K562 (cell line): ENCODE measurements at regions not wholly inside any gene's neighbourhood (a gene's known extent, or its start where the extent isn't known, plus 50 kb on each side); places are given as distances from the start of the nearest gene placed in this dataset.
A peak's percentile ranks its signal among the peaks of the same experiment; 100 is the strongest.

Experiments used
- ATAC-seq: fragments of 200-7000 bp; cut with Tn5 transposase; 3 replicates; pipeline ENCODE4 v1.9.1; 2020; ENCODE audit warnings: moderate library complexity
- BruUV-seq: library from RNA; stranded (reverse); fragments of 400-500 nt; replicated peaks from 2 replicates; lab custom pipeline; 2021; lab: Mats Ljungman, UMichigan
- CTCF ChIA-PET: fragments of 300-600 bp; formaldehyde crosslinking; extraction: SDS; loops from one replicate; lab custom pipeline; 2021; ENCODE audit warnings: low intra/inter-chr PET ratio; lab: Yijun Ruan, JAX
- POLR2A ChIA-PET: fragments of 300-600, 350-650 bp; sonication (Branson Sonifier 250); formaldehyde crosslinking; extraction: SDS; loops from one replicate; lab custom pipeline; 2021; ENCODE audit warnings: antibody characterized with exemption, inconsistent platforms; lab: Yijun Ruan, JAX
- DNase-seq, 4 experiments: peaks; one replicate each; pipeline versions ENCODE4 v3.0.0 to v3.0.0-alpha.2; 2011 to 2018; ENCODE audit warnings: low spot score in 3 of 4, mixed read lengths in 3 of 4; ENCODE audit errors: extremely low read depth in 1 of 4
- FAIRE-seq: peaks from 2 replicates; lab custom pipeline; 2011; peaks lifted over from hg19 to GRCh38; lab: Jason Lieb, UNC
- H2AFZ ChIP-seq: 2 replicates; pipeline ENCODE4 v1.6.0; 2011; ENCODE audit warnings: low read depth, low read length, control low read depth, inconsistent platforms
- H3K27ac ChIP-seq: fragments of 200-600 bp; 3 replicates; pipeline ENCODE4 v1.8.0; 2011; ENCODE audit warnings: low read depth, mild to moderate bottlenecking, control low read depth, inconsistent platforms, low read length, moderate library complexity, mixed read lengths; ENCODE audit errors: extremely low read depth
- H3K27me3 ChIP-seq, 2 experiments: fragments of 300-600 bp in 1 of 2; 2 replicates in 1 of 2; 3 replicates in 1 of 2; pipeline versions ENCODE4 v1.6.0 to v1.8.0; 2011; ENCODE audit warnings: inconsistent platforms in 2 of 2, low read length in 2 of 2, mild to moderate bottlenecking in 1 of 2, mixed read lengths in 1 of 2, moderate library complexity in 1 of 2; ENCODE audit not compliant: control insufficient read depth in 2 of 2, insufficient read depth in 2 of 2
- H3K36me3 ChIP-seq: fragments of 300-600 bp; 3 replicates; pipeline ENCODE4 v1.8.0; 2011; ENCODE audit warnings: mild to moderate bottlenecking, low read length, inconsistent platforms; ENCODE audit not compliant: control insufficient read depth, insufficient read depth
- H3K4me1 ChIP-seq, 2 experiments: fragments of 200-600 bp in 1 of 2; replicated peaks in 1 of 2; 2 replicates in 1 of 2; 3 replicates in 1 of 2; pipeline versions ENCODE4 v1.5.1 to v1.8.0; 2011; ENCODE audit warnings: inconsistent platforms in 2 of 2, low read length in 2 of 2, mild to moderate bottlenecking in 1 of 2, mixed read lengths in 1 of 2, moderate library complexity in 1 of 2; ENCODE audit not compliant: control insufficient read depth in 2 of 2, insufficient read depth in 2 of 2
- H3K4me2 ChIP-seq: 2 replicates; pipeline ENCODE4 v1.6.1; 2011; ENCODE audit warnings: low read length, control low read depth, inconsistent platforms, mixed read lengths; ENCODE audit not compliant: insufficient read depth
- H3K4me3 ChIP-seq: fragments of 200-600 bp; sonication (generic), shearing (Covaris generic); 2 replicates; pipeline ENCODE4 v1.5.1; 2016; ENCODE audit warnings: control low read depth, inconsistent platforms
- H3K79me2 ChIP-seq: fragments of 200-600 bp; 3 replicates; pipeline ENCODE4 v1.8.0; 2011; ENCODE audit warnings: low read length, inconsistent platforms; ENCODE audit not compliant: control insufficient read depth, insufficient read depth
- H3K9ac ChIP-seq, 2 experiments: 2 replicates each; pipeline versions ENCODE4 v1.6.0 to v1.6.1; 2011; ENCODE audit warnings: low read depth in 2 of 2, low read length in 2 of 2, control low read depth in 1 of 2, inconsistent platforms in 1 of 2, mild to moderate bottlenecking in 1 of 2, mixed read lengths in 1 of 2; ENCODE audit not compliant: insufficient read depth in 1 of 2
- H3K9me1 ChIP-seq: one replicate; pipeline ENCODE4 v1.6.0; 2011; ENCODE audit warnings: inconsistent platforms, mild to moderate bottlenecking, low read length, moderate library complexity; ENCODE audit not compliant: control insufficient read depth, insufficient read depth
- H3K9me3 ChIP-seq: replicated peaks from 2 replicates; pipeline ENCODE4 v1.5.1; 2011; ENCODE audit warnings: low read depth, low read length, inconsistent platforms; ENCODE audit not compliant: control insufficient read depth, insufficient read depth
- H4K20me1 ChIP-seq: replicated peaks from 2 replicates; pipeline ENCODE4 v1.6.1; 2011; ENCODE audit warnings: low read length, inconsistent platforms, mixed read lengths; ENCODE audit not compliant: control insufficient read depth, insufficient read depth
- GTF2A2 ChIP-seq: IDR thresholded peaks from 2 replicates; pipeline ENCODE4 v1.6.1; 2016; ENCODE audit warnings: mild to moderate bottlenecking, missing genetic modification characterization, missing compliant biosample characterization
- SIN3B ChIP-seq: fragments of 450-650 bp; IDR thresholded peaks from 2 replicates; pipeline ENCODE4 v1.6.1; 2017; ENCODE audit warnings: low read depth, mild to moderate bottlenecking, moderate library complexity
- ZBTB1 ChIP-seq: sonication (generic); formaldehyde crosslinking; IDR thresholded peaks from 2 replicates; pipeline ENCODE4 v1.8.1; 2023; ENCODE audit warnings: missing genetic modification reagents, low read depth, mild to moderate bottlenecking, borderline replicate concordance
- WGBS: fragments of 100-300 bp; shearing (Covaris generic); methylation state at CpG from one replicate; pipeline ENCODE4 v1.1.6; 2016; ENCODE audit warnings: low coverage, mixed read lengths; ENCODE audit not compliant: insufficient coverage; ENCODE audit errors: missing lambda C conversion rate; 5-methylcytosine and 5-hydroxymethylcytosine counted together
- in situ Hi-C: fragments of 300-500 bp; cut with MboI; formaldehyde crosslinking; loops from 4 replicates; pipeline ENCODE4 v1.15.0; 2018; ENCODE audit warnings: inconsistent platforms, mixed read lengths
- intact Hi-C: fragments of 100-400 bp; cut with micrococcal nuclease; formaldehyde crosslinking; loops from 2 replicates; pipeline ENCODE4 v1.14.2; 2022
- TF ChIP-seq, protein P1 (sequence below): fragments of 200-800 bp; sonication (Bioruptor generic); IDR thresholded peaks from 2 replicates; pipeline ENCODE4 v1.6.1; 2017; ENCODE audit warnings: missing genetic modification characterization, missing compliant biosample characterization
- TF ChIP-seq, protein P2 (sequence below): fragments of 250-450 bp; sonication (Bioruptor Pico); IDR thresholded peaks from 2 replicates; pipeline ENCODE4 v1.4.0; 2020; ENCODE audit warnings: mild to moderate bottlenecking

DNA sequence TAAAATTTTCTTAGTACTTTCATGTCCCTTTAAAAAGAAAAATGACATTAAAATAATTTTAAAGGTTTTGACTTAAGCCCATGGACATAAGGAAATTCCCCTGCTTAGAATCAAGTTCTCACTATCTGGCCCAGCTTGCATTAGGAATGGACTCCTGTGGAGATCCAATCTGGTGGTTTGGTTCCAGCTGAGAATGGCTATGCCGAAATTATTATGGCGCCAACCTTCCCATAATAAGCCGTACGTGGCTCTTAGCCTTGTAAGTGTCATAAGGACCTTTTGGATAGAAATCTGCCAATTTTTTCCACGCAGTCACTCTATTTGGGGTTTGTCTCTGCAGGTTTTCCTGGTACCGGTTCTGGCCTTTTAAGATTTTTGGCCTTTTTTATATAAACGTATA lies 262.1 kb upstream of the MAF start:
- H3K79me2 ChIP-seq, result no peaks in the 10 kb centered on the region
- TF ChIP-seq GTF2A2 (tag), result 0 out of 2 replicates have a peak, but pooled peaks have one; percentile 1
- TF ChIP-seq, protein P1, sequence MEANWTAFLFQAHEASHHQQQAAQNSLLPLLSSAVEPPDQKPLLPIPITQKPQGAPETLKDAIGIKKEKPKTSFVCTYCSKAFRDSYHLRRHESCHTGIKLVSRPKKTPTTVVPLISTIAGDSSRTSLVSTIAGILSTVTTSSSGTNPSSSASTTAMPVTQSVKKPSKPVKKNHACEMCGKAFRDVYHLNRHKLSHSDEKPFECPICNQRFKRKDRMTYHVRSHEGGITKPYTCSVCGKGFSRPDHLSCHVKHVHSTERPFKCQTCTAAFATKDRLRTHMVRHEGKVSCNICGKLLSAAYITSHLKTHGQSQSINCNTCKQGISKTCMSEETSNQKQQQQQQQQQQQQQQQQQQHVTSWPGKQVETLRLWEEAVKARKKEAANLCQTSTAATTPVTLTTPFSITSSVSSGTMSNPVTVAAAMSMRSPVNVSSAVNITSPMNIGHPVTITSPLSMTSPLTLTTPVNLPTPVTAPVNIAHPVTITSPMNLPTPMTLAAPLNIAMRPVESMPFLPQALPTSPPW, result 0 out of 2 replicates have a peak, but pooled peaks have one; percentile 15
- TF ChIP-seq ZBTB1 (CRISPR knock-in tag), result no peak
- TF ChIP-seq SIN3B, result no peak
- TF ChIP-seq, protein P2, sequence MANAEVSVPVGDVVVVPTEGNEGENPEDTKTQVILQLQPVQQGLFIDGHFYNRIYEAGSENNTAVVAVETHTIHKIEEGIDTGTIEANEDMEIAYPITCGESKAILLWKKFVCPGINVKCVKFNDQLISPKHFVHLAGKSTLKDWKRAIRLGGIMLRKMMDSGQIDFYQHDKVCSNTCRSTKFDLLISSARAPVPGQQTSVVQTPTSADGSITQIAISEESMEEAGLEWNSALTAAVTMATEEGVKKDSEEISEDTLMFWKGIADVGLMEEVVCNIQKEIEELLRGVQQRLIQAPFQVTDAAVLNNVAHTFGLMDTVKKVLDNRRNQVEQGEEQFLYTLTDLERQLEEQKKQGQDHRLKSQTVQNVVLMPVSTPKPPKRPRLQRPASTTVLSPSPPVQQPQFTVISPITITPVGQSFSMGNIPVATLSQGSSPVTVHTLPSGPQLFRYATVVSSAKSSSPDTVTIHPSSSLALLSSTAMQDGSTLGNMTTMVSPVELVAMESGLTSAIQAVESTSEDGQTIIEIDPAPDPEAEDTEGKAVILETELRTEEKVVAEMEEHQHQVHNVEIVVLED (CRISPR knock-in tag), result 0 out of 2 replicates have a peak, but pooled peaks have one; percentile 16
- no TSS peak for BruUV-seq
- ChIA-PET CTCF (no interaction called here), POLR2A (interaction anchor here (0.7 to 2.3 kb wide), 3 partner anchors 16 to 311 kb away, joined by 3 to 14 read pairs (median 5); no protein-coding TSS in a partner anchor)
- H3K9me1 ChIP-seq, result no peaks in the 10 kb centered on the region
- peaks cover 8 to 47% of the 10 kb centered on the region in 2 experiments; a peak in 4 of 5 replicates for H3K4me1 ChIP-seq
- in situ Hi-C loops (no loop called here), intact Hi-C loops (no loop called here)
- FAIRE-seq, result no peak
- no peaks in the 10 kb centered on the region for H3K27me3 ChIP-seq
- H3K4me3 ChIP-seq, result no peak overlapping the region
- no peak for ATAC-seq
- no peaks in the 10 kb centered on the region for H4K20me1 ChIP-seq
- H3K36me3 ChIP-seq, result no peaks in the 10 kb centered on the region; the same call in 2 of the 3 replicates
- H3K4me2 ChIP-seq, result no peak overlapping the region
- WGBS, result 86% methylated on average over 7 of the region's 7 CpGs
- no peak for DNase-seq
- H2AFZ ChIP-seq, result no peak overlapping the region
- peak overlapping the region; percentile 87; the same call in 1 of the 3 replicates for H3K27ac ChIP-seq
- peaks cover 3% of the 10 kb centered on the region; the same call in 1 of the 2 replicates for H3K9me3 ChIP-seq
- no peak overlapping the region for H3K9ac ChIP-seq
